ENCODE measurements at regions not wholly inside any gene's neighbourhood (a gene's known extent, or its start where the extent isn't known, plus 50 kb on each side); places are given as distances from the start of the nearest gene placed in this dataset.

DNA sequence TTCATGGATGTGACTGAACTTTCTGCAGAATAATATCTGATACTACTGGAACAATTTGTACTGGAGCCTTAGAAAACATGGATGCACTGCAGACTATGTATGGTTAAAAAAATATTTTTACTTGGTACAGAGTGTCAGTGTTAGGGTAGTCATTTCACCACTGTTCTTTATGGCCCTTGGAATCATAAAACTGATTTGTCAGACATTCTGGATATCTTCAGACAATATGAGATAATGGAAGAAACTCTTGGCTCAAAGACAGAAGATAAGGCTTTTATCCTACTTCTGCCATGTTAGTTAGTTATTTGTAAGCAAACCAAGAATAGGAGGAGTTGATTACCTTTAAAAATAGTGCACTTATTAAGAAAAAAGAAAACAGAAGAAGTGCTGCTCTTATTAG is 209.4 kb downstream of the LRIG3 start:
- no peaks in the 10 kb centered on the region for H3K36me3 Mint-ChIP-seq (ENCODE audit: low read depth)
- H3K9me3 Mint-ChIP-seq, result peaks cover 32% of the 10 kb centered on the region
- no peak overlapping the region for H3K27ac Mint-ChIP-seq
- no peaks in the 10 kb centered on the region for H3K4me1 Mint-ChIP-seq (ENCODE audit: low read depth)
- no peak overlapping the region for H3K4me3 Mint-ChIP-seq (ENCODE audit: low read depth)
- no peak for DNase-seq (ENCODE audit: low spot score)
- intact Hi-C loops (cut with micrococcal nuclease), result no loop called here
- no peaks in the 10 kb centered on the region for H3K27me3 Mint-ChIP-seq (ENCODE audit: low read depth)

DNA sequence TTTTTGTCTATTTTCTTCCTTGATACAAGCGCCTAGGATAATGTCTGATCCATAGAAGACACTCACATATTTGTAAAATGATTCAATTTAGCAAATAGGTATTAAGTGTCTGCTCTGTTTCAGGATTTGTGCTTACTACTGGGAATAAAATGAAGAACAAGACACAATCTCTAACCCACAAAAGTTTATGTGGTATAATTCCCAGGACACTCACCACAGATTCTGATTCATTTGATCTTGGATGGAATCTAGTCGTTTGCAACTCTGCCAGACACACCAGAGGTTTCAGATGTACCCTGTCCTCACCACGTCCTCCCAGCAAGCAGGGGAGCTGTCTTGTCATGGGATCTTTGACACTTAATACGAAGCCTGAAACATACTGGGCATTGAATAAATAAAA is 208.3 kb downstream of the LRIG3 start:
- no peak for DNase-seq (ENCODE audit: low spot score)
- Mint-ChIP-seq H3K27ac (no peak overlapping the region), H3K4me1 (ENCODE audit: low read depth) (no peaks in the 10 kb centered on the region), H3K27me3 (ENCODE audit: low read depth) (no peaks in the 10 kb centered on the region), H3K36me3 (ENCODE audit: low read depth) (no peaks in the 10 kb centered on the region), H3K4me3 (ENCODE audit: low read depth) (no peak overlapping the region), H3K9me3 (peaks cover 32% of the 10 kb centered on the region)
- intact Hi-C loops (cut with micrococcal nuclease), result no loop called here

DNA sequence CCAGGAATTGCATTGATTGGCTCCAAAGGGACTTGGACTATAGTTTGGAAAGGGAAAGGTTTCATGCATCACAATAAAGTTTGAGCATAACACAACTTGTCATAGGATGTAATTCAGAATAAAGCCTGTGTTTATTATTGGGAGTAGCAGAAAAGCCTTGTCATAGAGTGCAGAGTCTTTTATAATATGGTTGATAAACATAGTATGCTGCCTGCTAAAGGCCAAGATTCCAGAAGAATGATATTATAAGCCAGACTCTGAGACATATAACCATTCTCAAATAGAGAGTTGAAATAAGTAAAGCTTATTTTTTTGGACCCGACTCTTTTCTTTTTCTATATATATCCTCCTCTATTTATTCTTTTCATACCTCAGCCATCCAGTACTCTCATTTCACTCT is 207.3 kb downstream of the LRIG3 start:
- Mint-ChIP-seq H3K4me3 (ENCODE audit: low read depth) (no peak overlapping the region), H3K27me3 (ENCODE audit: low read depth) (no peaks in the 10 kb centered on the region), H3K9me3 (peaks cover 22% of the 10 kb centered on the region), H3K36me3 (ENCODE audit: low read depth) (no peaks in the 10 kb centered on the region), H3K4me1 (ENCODE audit: low read depth) (no peaks in the 10 kb centered on the region), H3K27ac (no peak overlapping the region)
- DNase-seq (ENCODE audit: low spot score), result no peak
- intact Hi-C loops (cut with micrococcal nuclease), result no loop called here

DNA sequence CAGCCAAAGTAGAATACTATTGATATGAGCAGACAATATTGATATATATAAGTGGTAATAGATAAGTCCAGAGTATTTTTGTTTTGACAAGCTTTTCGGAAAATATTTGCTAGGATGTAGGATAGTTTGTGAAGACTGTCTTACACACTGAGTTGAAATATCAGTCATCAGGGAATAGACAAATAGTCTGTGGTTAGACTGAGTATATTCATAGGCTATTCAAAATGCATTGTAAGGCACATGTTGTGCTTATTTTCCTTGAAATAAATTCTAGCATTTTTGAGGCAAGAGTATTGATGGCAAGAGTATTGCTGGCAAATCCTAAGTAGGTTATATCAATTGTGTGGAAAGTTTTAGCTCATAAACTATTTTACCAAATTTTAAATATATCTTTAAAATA is 201.1 kb downstream of the LRIG3 start:
- Mint-ChIP-seq H3K36me3 (ENCODE audit: low read depth) (no peaks in the 10 kb centered on the region), H3K27me3 (ENCODE audit: low read depth) (no peaks in the 10 kb centered on the region), H3K4me1 (ENCODE audit: low read depth) (no peaks in the 10 kb centered on the region), H3K27ac (no peak overlapping the region), H3K4me3 (ENCODE audit: low read depth) (no peak overlapping the region), H3K9me3 (peaks cover 4% of the 10 kb centered on the region)
- intact Hi-C loops (cut with micrococcal nuclease), result no loop called here
- DNase-seq (ENCODE audit: low spot score), result no peak

DNA sequence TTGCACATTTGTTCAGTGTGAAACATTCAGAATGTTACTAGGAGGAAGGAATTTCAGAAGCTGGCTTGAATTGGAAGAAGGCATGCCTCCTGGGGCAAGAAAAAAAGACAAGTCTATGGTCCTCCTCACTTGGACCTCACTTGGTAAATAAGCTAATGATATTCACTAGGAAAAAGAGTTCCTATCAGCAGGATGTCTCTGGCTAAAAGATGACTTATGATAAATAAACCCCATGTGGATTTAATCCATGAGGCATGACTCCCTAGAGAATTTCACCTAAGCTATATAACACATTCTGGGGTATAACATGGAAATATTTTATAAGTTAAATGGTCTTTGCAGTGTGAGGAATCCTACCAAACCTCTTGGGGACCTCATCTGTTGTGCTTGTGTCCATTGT is 199.9 kb downstream of the LRIG3 start:
- H3K27me3 Mint-ChIP-seq (ENCODE audit: low read depth), result no peaks in the 10 kb centered on the region
- no peaks in the 10 kb centered on the region for H3K36me3 Mint-ChIP-seq (ENCODE audit: low read depth)
- H3K4me1 Mint-ChIP-seq (ENCODE audit: low read depth), result no peaks in the 10 kb centered on the region
- H3K4me3 Mint-ChIP-seq (ENCODE audit: low read depth), result no peak overlapping the region
- peaks cover 4% of the 10 kb centered on the region for H3K9me3 Mint-ChIP-seq
- no peak for DNase-seq (ENCODE audit: low spot score)
- no peak overlapping the region for H3K27ac Mint-ChIP-seq
- intact Hi-C loops (cut with micrococcal nuclease), result no loop called here

DNA sequence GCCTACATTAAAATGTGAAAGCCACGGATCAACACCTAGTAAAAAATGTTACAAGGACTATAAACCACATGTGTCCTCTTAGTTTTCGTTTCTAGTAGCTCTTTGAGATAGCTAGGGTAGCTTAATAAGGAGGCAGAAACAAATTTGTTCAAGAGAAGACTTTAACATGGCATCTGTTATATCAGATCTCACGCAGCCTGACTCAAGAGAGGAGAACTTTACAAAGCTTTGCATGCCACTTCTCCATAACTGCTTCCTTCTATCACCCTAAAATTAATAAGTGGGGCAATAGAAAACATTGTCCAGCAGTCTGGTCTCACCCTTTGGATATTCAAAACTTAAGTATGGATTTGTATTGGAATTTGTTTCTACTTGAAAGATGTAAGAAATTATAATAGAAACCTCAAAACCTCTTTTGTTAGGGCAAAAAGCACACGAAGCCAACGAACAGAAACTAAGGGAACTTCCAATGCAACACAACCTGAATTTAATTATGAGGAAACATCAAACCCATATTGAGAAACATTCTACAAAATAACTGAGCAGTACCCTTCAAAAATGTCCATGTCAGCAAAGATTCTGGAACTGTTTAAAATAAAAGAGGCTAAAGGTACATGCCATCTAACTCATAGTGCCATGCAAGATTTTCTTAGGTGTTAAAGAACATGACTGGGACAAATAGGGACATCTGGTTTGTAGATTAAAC is 194.8 kb downstream of the LRIG3 start:
- H3K27ac Mint-ChIP-seq, result no peak overlapping the region
- DNase-seq (ENCODE audit: low spot score), result no peak
- no peaks in the 10 kb centered on the region for H3K4me1 Mint-ChIP-seq (ENCODE audit: low read depth)
- no peak overlapping the region for H3K4me3 Mint-ChIP-seq (ENCODE audit: low read depth)
- no peaks in the 10 kb centered on the region for H3K36me3 Mint-ChIP-seq (ENCODE audit: low read depth)
- intact Hi-C loops (cut with micrococcal nuclease), result no loop called here
- no peaks in the 10 kb centered on the region for H3K27me3 Mint-ChIP-seq (ENCODE audit: low read depth)
- H3K9me3 Mint-ChIP-seq, result peaks cover 4% of the 10 kb centered on the region

DNA sequence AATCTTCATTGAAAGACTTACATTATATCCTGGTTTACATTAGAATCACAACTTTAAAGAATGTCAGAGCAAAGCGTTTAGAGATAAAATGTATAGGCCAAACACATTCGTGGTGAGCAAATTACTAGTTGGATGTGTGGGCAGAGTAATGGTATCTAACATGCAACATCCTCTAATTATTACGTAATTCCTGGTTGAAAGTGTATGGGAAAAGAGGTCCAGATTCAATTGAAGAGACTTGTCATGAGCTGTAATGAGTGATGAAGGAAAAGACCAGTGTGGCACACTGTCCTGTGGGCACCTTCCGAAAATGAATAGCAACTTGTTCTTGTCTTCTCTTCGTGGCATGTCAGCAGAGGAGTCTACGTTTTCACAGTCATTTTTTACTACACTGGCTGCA is 192.8 kb downstream of the LRIG3 start:
- DNase-seq (ENCODE audit: low spot score), result no peak
- Mint-ChIP-seq H3K4me1 (ENCODE audit: low read depth) (no peaks in the 10 kb centered on the region), H3K27me3 (ENCODE audit: low read depth) (no peaks in the 10 kb centered on the region), H3K27ac (no peak overlapping the region), H3K36me3 (ENCODE audit: low read depth) (no peaks in the 10 kb centered on the region), H3K4me3 (ENCODE audit: low read depth) (no peak overlapping the region), H3K9me3 (no peaks in the 10 kb centered on the region)
- intact Hi-C loops (cut with micrococcal nuclease), result no loop called here

DNA sequence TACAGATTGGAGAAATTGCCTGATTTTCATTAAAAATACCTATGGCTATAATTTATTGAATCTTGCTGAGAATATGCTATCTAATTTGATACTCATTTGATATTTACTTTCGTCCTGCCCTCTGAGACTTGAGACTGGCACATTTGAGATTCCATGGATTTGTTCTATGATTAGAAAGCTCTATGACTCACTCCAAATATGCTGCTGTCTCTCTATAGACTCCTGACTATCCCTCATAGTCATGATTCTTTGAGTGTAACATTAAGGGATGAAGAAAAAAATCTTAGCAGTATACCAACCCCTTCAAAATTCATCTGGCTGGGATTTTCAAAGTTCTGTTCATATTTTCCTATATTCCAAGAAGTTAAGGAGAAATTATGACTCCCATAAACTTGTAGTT is 191.9 kb downstream of the LRIG3 start:
- no peaks in the 10 kb centered on the region for H3K36me3 Mint-ChIP-seq (ENCODE audit: low read depth)
- H3K4me3 Mint-ChIP-seq (ENCODE audit: low read depth), result no peak overlapping the region
- H3K27me3 Mint-ChIP-seq (ENCODE audit: low read depth), result no peaks in the 10 kb centered on the region

DNA sequence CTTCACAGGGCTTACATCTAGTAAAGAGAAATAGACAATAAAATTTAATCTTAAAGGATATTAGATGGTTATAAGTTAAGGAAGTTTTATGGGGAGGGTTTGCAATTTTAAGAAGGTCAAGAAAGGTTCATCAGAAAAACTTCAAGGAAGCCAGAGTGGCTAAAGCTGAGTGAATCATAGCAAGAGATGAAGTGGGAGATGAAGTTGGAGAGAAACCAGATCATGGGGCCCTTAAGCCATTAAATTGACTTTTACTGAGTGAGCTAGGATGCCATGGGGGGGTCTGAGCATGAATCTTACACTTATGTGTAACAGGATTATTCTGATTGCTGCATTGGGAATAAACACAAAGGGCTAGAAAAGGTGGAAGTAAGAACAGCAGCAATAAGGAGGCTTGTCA is 189.2 kb downstream of the LRIG3 start:
- H3K4me1 Mint-ChIP-seq (ENCODE audit: low read depth), result no peaks in the 10 kb centered on the region
- no peaks in the 10 kb centered on the region for H3K27me3 Mint-ChIP-seq (ENCODE audit: low read depth)
- intact Hi-C loops (cut with micrococcal nuclease), result no loop called here
- H3K27ac Mint-ChIP-seq, result no peak overlapping the region
- H3K4me3 Mint-ChIP-seq (ENCODE audit: low read depth), result no peak overlapping the region
- no peaks in the 10 kb centered on the region for H3K36me3 Mint-ChIP-seq (ENCODE audit: low read depth)
- no peaks in the 10 kb centered on the region for H3K9me3 Mint-ChIP-seq
- no peak for DNase-seq (ENCODE audit: low spot score)

More for the DNA sequence above, 191.9 kb downstream of the LRIG3 start:
- no peak overlapping the region for H3K27ac Mint-ChIP-seq
- intact Hi-C loops (cut with micrococcal nuclease), result no loop called here
- no peaks in the 10 kb centered on the region for H3K4me1 Mint-ChIP-seq (ENCODE audit: low read depth)
- H3K9me3 Mint-ChIP-seq, result no peaks in the 10 kb centered on the region
- no peak for DNase-seq (ENCODE audit: low spot score)

DNA sequence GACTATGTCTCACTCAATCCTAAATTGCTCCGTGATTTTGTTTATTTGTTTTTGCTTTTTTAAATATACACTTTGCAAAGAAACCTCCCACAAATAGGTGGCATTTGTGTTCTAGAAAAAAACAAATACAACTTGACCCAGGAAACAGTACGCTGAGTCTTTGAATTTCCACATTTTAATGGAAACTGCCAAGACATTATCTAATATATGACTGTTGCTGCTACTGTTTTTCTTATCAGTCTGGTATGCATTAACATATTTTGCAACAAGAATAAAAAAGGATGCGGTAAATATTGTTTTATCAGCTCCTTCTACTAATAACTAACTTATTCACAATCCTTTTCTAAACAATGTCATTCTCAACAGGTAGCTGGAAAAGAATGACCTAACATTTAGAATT is 187.4 kb downstream of the LRIG3 start:
- DNase-seq (ENCODE audit: low spot score), result no peak
- Mint-ChIP-seq H3K4me1 (ENCODE audit: low read depth) (no peaks in the 10 kb centered on the region), H3K4me3 (ENCODE audit: low read depth) (no peak overlapping the region), H3K36me3 (ENCODE audit: low read depth) (no peaks in the 10 kb centered on the region), H3K9me3 (no peaks in the 10 kb centered on the region), H3K27ac (no peak overlapping the region), H3K27me3 (ENCODE audit: low read depth) (no peaks in the 10 kb centered on the region)
- intact Hi-C loops (cut with micrococcal nuclease), result no loop called here

DNA sequence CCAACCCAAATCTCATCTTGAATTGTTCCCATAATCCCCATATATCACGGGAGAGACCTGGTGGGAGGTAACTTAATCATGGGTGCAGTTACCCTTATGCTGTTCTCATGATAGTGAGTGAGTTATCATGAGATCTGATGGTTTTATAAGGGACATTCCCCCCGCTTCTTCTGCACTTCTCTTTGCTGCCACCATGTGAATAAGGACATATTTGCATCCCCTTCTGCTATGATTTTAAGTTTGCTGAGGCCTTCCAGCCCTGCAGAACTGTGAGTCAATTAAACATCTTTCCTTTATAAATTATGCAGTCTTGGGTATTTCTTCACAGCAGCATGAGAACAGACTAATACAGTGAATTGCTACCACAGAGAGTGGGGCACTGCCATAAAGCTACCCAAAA is 179.1 kb downstream of the LRIG3 start:
- Mint-ChIP-seq H3K4me3 (ENCODE audit: low read depth) (no peak overlapping the region), H3K27me3 (ENCODE audit: low read depth) (no peaks in the 10 kb centered on the region), H3K9me3 (peaks cover 10% of the 10 kb centered on the region), H3K36me3 (ENCODE audit: low read depth) (no peaks in the 10 kb centered on the region), H3K27ac (no peak overlapping the region), H3K4me1 (ENCODE audit: low read depth) (no peaks in the 10 kb centered on the region)
- intact Hi-C loops (cut with micrococcal nuclease), result no loop called here
- DNase-seq (ENCODE audit: low spot score), result no peak

DNA sequence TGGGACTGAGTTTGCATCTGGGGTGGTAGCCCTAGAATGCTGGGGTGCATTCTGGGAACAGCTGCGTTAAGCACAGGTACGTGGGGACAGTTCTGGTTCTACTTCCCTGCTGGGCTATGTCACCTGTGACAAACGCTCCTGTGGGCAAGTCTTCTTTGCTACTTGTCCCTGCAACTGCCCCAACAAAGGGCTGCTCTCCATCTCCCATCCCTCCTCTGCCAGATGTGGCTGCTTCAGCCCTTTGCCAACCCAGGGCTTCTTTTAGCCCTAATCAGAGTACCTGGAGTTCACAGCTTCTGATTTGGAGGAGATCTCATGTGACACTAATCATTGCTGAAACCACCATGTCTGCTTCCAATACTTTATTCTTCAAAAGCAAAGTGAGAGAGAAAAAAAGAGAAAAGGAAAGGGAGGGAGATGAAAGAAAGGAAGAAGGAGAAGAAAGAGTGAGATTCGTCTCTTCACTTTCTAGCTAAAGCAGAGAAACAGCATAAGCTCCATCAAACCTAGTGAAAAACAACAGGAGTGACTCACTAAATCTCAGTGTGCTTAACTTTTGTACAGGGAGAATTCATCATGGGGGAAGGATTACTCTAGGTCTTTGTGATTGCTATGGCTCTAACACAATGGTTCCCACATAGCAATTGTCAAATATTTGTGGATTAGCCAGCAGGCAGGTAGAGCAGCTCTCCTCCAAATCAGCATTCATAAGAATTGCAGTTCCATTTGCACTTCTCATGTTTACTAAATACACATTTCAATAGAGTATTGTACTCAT is 174.8 kb downstream of the LRIG3 start:
- no peaks in the 10 kb centered on the region for H3K36me3 Mint-ChIP-seq (ENCODE audit: low read depth)

DNA sequence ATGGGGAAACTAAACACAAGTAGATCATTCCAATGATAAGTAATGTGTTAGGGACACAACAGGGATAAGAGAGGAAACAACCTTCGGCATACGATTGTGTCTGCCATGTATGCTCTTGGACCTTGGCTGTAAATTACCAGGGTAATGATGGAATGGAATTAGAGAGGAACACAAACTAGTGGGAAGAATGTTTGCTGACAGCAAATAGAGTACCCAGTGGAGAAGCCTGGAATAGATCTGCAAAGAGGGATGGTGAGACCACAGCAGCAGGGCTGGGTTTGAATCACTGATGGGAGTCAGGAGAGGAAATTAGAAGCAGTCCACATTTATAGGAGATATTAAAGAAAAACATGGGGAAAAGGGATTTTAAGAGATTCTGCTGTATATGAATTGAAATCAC is 172.8 kb downstream of the LRIG3 start:
- intact Hi-C loops (cut with micrococcal nuclease), result no loop called here
- H3K27me3 Mint-ChIP-seq (ENCODE audit: low read depth), result no peaks in the 10 kb centered on the region
- no peak for DNase-seq (ENCODE audit: low spot score)
- no peaks in the 10 kb centered on the region for H3K36me3 Mint-ChIP-seq (ENCODE audit: low read depth)
- H3K27ac Mint-ChIP-seq, result no peak overlapping the region
- no peaks in the 10 kb centered on the region for H3K4me1 Mint-ChIP-seq (ENCODE audit: low read depth)
- peaks cover 13% of the 10 kb centered on the region for H3K9me3 Mint-ChIP-seq
- no peak overlapping the region for H3K4me3 Mint-ChIP-seq (ENCODE audit: low read depth)

More for the DNA sequence above, 174.8 kb downstream of the LRIG3 start:
- Mint-ChIP-seq H3K4me1 (ENCODE audit: low read depth) (no peaks in the 10 kb centered on the region), H3K9me3 (peaks cover 11% of the 10 kb centered on the region), H3K27ac (no peak overlapping the region), H3K4me3 (ENCODE audit: low read depth) (no peak overlapping the region), H3K27me3 (ENCODE audit: low read depth) (no peaks in the 10 kb centered on the region)
- intact Hi-C loops (cut with micrococcal nuclease), result no loop called here
- DNase-seq (ENCODE audit: low spot score), result no peak

All from activated T-helper 2 cell treated with anti-CD3 and anti-CD28 coated beads, Interferon-gamma antibody, Interleukin-2, Interleukin-4, amounts not matched to agents 10 μg/mL and 5 μg/mL and 100 μg/mL, durations not matched to agents 14 hours and 24 hours and 36 hours (primary cell).